ENCODE measurements at regions not wholly inside any gene's neighbourhood (a gene's known extent, or its start where the extent isn't known, plus 50 kb on each side); places are given as distances from the start of the nearest gene placed in this dataset.

DNA sequence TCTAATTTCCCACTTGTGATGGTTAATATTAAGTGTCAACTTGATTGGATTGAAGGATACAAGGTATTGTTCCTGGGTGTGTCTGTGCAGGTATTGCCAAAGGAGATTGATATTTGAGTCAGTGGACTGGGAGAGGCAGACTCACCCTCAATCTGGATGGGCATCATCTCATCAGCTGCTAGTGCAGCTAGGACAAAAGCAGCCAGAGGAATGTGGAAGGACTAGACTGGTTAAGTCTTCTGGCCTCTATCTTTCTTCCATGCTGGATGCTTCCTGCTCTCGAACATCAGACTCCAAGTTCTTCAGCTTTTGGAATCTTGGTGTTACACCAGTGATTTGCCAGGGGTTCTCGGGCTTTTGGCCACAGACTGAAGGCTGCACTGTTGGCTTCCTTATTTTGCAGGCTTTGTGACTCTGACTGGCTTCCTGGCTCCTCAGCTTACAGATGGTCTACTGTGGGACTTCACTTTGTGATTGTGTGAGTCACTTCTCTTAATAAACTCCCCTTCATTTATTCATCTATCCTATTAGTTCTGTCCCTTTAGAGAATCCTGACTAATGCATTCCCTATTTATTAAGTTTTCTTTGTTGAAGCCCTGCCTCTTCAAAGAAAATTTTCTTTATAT lies 1087.5 kb upstream of the NXPH2 start:
- TF ChIP-seq TAF1 (IDR thresholded peaks at IDR 0.05; ENCODE audit: low read depth, low read length) (no peak), POLR2AphosphoS5 (IDR thresholded peaks at IDR 0.05; ENCODE audit: low read depth, low read length) (no peak), POLR2A (IDR thresholded peaks at IDR 0.05; ENCODE audit: low read depth, low read length) (no peak), POU2F2 (IDR thresholded peaks at IDR 0.05; ENCODE audit: low read depth, low read length) (no peak), SPI1 (IDR thresholded peaks at IDR 0.05; ENCODE audit: low read depth, low read length) (no peak)

Measured in GM12891 (cell line).